GM18870 (cell line): ENCODE measurements at regions not wholly inside any gene's neighbourhood (a gene's known extent, or its start where the extent isn't known, plus 50 kb on each side); places are given as distances from the start of the nearest gene placed in this dataset.

Experiments used
- ATAC-seq: cut with Tn5 transposase; IDR thresholded peaks from one replicate; pipeline ENCODE4 v1.9.1; 2021; ENCODE audit warnings: moderate library complexity; ENCODE audit not compliant: unreplicated experiment

GRCh38 chr10:4733150-4733842 lies 92.7 kb upstream of the AKR1E2 start:
- no peak for ATAC-seq

- ATAC-seq: no peak
Measured at GRCh38 chr10:4730998-4731397, 95.0 kb upstream of the AKR1E2 start.

GRCh38 chr10:4725917-4726606 lies 99.9 kb upstream of the AKR1E2 start:
- no peak for ATAC-seq

- ATAC-seq: no peak
Measured at GRCh38 chr10:4723860-4724259, 102.1 kb upstream of the AKR1E2 start.

GRCh38 chr10:4721999-4722753 lies 103.8 kb upstream of the AKR1E2 start:
- ATAC-seq: no peak

- no peak for ATAC-seq
Measured at GRCh38 chr10:4720463-4720862, 105.5 kb upstream of the AKR1E2 start.

GRCh38 chr10:4719671-4720070 lies 106.3 kb upstream of the AKR1E2 start:
- no peak for ATAC-seq

GRCh38 chr10:4719036-4719435 lies 107.0 kb upstream of the AKR1E2 start:
- no peak for ATAC-seq

GRCh38 chr10:4718544-4718943 lies 107.5 kb upstream of the AKR1E2 start:
- no peak for ATAC-seq

- no peak for ATAC-seq
Measured at GRCh38 chr10:4717670-4718069, 108.3 kb upstream of the AKR1E2 start.

GRCh38 chr10:4710858-4711257 lies 115.1 kb upstream of the AKR1E2 start:
- ATAC-seq: no peak

GRCh38 chr10:4708123-4708759 lies 117.8 kb upstream of the AKR1E2 start:
- ATAC-seq: no peak

- ATAC-seq: no peak
Measured at GRCh38 chr10:4707221-4707620, 118.8 kb upstream of the AKR1E2 start.

GRCh38 chr10:4704034-4704545 lies 121.9 kb upstream of the AKR1E2 start:
- no peak for ATAC-seq

- ATAC-seq: no peak
Measured at GRCh38 chr10:4701016-4701415, 125.0 kb upstream of the AKR1E2 start.

GRCh38 chr10:4699950-4700730 lies 125.9 kb upstream of the AKR1E2 start:
- ATAC-seq: no peak

- ATAC-seq: no peak
Measured at GRCh38 chr10:4698075-4698474, 127.9 kb upstream of the AKR1E2 start.

- ATAC-seq: no peak
Measured at GRCh38 chr10:4696186-4696585, 129.8 kb upstream of the AKR1E2 start.

- no peak for ATAC-seq
Measured at GRCh38 chr10:4693967-4694366, 132.0 kb upstream of the AKR1E2 start.

GRCh38 chr10:4692206-4692605 lies 133.8 kb upstream of the AKR1E2 start:
- ATAC-seq: no peak
